Ishikawa (cell line): ENCODE measurements at regions not wholly inside any gene's neighbourhood (a gene's known extent, or its start where the extent isn't known, plus 50 kb on each side); places are given as distances from the start of the nearest gene placed in this dataset.

Experiments used
- CEBPB ChIP-seq: IDR thresholded peaks from 2 replicates; pipeline ENCODE4 v1.6.1; 2012
- CREB1 ChIP-seq: IDR thresholded peaks from 2 replicates; pipeline ENCODE4 v1.6.1; 2012; ENCODE audit warnings: low read depth
- EGR1 ChIP-seq: IDR thresholded peaks from 2 replicates; pipeline ENCODE4 v1.6.1; 2012
- EP300 ChIP-seq: IDR thresholded peaks from 2 replicates; pipeline ENCODE4 v1.6.1; 2012; ENCODE audit warnings: borderline replicate concordance
- FOXM1 ChIP-seq: IDR thresholded peaks from 2 replicates; pipeline ENCODE4 v1.6.1; 2012; ENCODE audit warnings: low read depth, borderline replicate concordance
- NFIC ChIP-seq: IDR thresholded peaks from 2 replicates; pipeline ENCODE4 v1.6.1; 2012
- RAD21 ChIP-seq: IDR thresholded peaks from 2 replicates; pipeline ENCODE4 v1.6.1; 2012; ENCODE audit warnings: low read depth
- TAF1 ChIP-seq: IDR thresholded peaks from 2 replicates; pipeline ENCODE4 v1.6.1; 2012; ENCODE audit warnings: low read depth, mild to moderate bottlenecking
- TCF12 ChIP-seq: IDR thresholded peaks from 2 replicates; pipeline ENCODE4 v1.6.1; 2012; ENCODE audit warnings: low read depth
- TEAD4 ChIP-seq: IDR thresholded peaks from 2 replicates; pipeline ENCODE4 v1.6.1; 2012
- YY1 ChIP-seq: IDR thresholded peaks from 2 replicates; pipeline ENCODE4 v1.6.1; 2012; ENCODE audit warnings: low read depth
- ZBTB7A ChIP-seq: IDR thresholded peaks from 2 replicates; pipeline ENCODE4 v1.6.1; 2012; ENCODE audit warnings: low read depth
- TF ChIP-seq, protein P1 (sequence below): IDR thresholded peaks from 2 replicates; pipeline ENCODE4 v1.6.1; 2012; ENCODE audit warnings: low read depth, mild to moderate bottlenecking
- TF ChIP-seq, protein P2 (sequence below): IDR thresholded peaks from 2 replicates; pipeline ENCODE4 v1.6.1; 2012
- TF ChIP-seq, protein P3 (sequence below): IDR thresholded peaks from 2 replicates; pipeline ENCODE4 v1.6.1; 2012

DNA sequence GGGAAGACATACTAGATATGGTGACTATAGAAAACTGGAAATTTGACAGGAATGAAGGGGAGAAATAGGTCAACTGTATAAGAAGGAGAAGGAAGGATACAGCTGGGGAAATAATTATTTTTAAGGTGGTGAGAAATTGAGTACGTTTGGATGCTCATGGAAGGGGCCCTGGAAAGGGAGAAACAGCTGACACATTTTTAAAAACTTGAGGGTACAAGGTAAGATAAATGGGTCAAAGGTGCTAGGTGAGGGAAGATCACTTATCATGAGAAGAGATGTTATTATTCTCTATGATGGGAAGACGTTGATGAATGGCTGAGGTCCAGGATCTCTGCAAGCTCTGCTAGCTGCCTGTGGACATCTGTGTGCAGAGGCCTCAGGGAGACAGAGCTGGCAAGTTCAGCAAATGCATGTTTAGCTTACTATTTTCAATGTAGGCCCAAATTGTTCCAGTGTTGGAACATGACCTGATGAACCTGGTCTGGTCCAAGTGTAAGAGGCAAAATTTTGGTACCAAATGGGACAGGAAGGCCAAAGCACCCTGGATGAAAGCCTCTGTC lies 181.7 kb downstream of the MTRR start:
- TF ChIP-seq YY1, result no peak
- no peak for TF ChIP-seq NFIC
- TF ChIP-seq TAF1, result no peak
- TF ChIP-seq, protein P1, sequence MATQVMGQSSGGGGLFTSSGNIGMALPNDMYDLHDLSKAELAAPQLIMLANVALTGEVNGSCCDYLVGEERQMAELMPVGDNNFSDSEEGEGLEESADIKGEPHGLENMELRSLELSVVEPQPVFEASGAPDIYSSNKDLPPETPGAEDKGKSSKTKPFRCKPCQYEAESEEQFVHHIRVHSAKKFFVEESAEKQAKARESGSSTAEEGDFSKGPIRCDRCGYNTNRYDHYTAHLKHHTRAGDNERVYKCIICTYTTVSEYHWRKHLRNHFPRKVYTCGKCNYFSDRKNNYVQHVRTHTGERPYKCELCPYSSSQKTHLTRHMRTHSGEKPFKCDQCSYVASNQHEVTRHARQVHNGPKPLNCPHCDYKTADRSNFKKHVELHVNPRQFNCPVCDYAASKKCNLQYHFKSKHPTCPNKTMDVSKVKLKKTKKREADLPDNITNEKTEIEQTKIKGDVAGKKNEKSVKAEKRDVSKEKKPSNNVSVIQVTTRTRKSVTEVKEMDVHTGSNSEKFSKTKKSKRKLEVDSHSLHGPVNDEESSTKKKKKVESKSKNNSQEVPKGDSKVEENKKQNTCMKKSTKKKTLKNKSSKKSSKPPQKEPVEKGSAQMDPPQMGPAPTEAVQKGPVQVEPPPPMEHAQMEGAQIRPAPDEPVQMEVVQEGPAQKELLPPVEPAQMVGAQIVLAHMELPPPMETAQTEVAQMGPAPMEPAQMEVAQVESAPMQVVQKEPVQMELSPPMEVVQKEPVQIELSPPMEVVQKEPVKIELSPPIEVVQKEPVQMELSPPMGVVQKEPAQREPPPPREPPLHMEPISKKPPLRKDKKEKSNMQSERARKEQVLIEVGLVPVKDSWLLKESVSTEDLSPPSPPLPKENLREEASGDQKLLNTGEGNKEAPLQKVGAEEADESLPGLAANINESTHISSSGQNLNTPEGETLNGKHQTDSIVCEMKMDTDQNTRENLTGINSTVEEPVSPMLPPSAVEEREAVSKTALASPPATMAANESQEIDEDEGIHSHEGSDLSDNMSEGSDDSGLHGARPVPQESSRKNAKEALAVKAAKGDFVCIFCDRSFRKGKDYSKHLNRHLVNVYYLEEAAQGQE, result no peak
- no peak for TF ChIP-seq ZBTB7A
- TF ChIP-seq CEBPB, result no peak
- TF ChIP-seq TCF12, result no peak
- TF ChIP-seq CREB1, result no peak
- TF ChIP-seq FOXM1, result no peak
- TF ChIP-seq EGR1, result no peak
- TF ChIP-seq, protein P2, sequence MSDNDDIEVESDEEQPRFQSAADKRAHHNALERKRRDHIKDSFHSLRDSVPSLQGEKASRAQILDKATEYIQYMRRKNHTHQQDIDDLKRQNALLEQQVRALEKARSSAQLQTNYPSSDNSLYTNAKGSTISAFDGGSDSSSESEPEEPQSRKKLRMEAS, result no peak
- no peak for TF ChIP-seq TEAD4
- TF ChIP-seq, protein P3, sequence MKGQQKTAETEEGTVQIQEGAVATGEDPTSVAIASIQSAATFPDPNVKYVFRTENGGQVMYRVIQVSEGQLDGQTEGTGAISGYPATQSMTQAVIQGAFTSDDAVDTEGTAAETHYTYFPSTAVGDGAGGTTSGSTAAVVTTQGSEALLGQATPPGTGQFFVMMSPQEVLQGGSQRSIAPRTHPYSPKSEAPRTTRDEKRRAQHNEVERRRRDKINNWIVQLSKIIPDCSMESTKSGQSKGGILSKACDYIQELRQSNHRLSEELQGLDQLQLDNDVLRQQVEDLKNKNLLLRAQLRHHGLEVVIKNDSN, result no peak
- no peak for TF ChIP-seq RAD21
- no peak for TF ChIP-seq EP300

DNA sequence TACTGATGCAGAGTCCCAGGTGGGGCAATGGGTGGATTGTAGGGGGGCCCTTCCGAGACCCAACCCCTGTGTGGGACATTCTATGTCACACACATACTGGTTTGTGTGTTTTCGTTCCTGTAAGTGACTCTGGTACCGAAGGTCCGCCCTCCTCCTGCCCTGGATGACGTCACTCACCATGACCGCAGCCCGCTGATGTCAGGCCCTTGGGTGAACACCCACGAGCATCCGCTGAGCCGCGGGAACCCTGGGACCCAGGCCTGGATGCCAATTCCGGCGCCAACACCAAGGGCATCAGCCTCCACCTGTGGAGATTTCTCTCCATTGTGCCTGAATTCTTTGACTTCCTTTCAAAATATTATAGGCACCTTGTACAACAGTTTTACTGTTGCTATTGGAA lies 184.3 kb downstream of the MTRR start:
- TF ChIP-seq EP300 (no peak), EGR1 (no peak), NFIC (no peak), TCF12 (no peak), CEBPB (no peak), TEAD4 (no peak)
- TF ChIP-seq, protein P2, result no peak
- TF ChIP-seq, protein P3, result no peak

DNA sequence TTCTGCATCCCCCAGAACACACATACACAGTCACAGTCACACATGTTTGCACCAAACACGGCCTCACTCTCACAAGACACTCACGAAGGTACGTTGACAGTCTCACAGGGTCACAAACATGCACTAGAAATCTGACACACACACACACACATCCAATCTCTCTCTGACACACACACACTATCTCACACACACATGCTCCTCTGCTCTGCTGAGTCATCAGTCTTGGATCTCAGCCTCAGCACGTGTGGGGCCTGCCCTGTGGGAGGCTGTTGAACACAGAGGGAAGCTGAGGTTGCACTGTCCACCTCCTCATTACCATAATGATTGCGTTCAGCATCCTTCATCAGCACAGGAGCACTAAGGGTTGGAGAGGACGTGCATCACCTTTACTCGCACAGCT lies 188.8 kb downstream of the MTRR start:
- TF ChIP-seq, protein P1, result no peak
- TF ChIP-seq EGR1 (no peak), RAD21 (no peak), NFIC (no peak), CREB1 (no peak), EP300 (no peak), TCF12 (no peak)
- TF ChIP-seq, protein P3, result no peak

DNA sequence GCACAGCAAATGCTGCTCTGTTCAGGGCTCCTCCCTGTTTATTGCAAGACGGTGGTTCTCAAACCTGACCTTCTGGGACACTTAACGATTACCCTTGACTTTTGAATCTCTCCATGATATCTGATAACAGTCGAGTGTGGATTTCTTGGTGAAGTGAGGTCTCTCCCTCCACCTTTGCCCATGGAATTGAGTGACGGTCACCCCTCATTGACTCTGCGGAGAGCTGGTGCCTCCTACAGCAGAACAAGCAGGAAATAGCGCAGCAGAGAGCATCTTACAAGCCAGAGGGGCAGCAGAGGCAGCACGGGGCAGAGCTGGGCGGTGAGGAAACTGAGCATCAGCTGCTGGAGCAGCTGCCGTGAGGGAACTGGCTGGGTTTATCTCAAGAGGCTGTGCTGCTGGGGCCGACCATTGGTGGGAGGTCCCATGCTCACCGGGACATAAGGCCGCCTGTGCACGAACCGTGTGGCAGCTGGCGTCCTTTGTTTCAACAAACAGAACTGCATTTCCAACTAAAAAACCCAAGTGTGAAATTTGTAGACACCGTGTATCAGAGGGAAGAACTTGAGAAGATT lies 189.8 kb downstream of the MTRR start:
- TF ChIP-seq, protein P2, result no peak
- no peak for TF ChIP-seq YY1
- TF ChIP-seq, protein P3, result no peak
- TF ChIP-seq CEBPB, result no peak
- TF ChIP-seq, protein P1, result no peak
- no peak for TF ChIP-seq EP300
- no peak for TF ChIP-seq TAF1
- no peak for TF ChIP-seq NFIC
- no peak for TF ChIP-seq EGR1
- no peak for TF ChIP-seq TEAD4
- no peak for TF ChIP-seq ZBTB7A
- TF ChIP-seq CREB1, result no peak
- no peak for TF ChIP-seq TCF12
- TF ChIP-seq RAD21, result no peak
- no peak for TF ChIP-seq FOXM1
